ENCODE measurements at regions not wholly inside any gene's neighbourhood (a gene's known extent, or its start where the extent isn't known, plus 50 kb on each side); places are given as distances from the start of the nearest gene placed in this dataset.

- TF ChIP-seq SNAI2 (CRISPR knock-in tag; IDR thresholded peaks at IDR 0.05) (no peak), TCF4 (CRISPR knock-in tag; IDR thresholded peaks at IDR 0.05; ENCODE audit: borderline replicate concordance) (no peak), POU6F1 (CRISPR knock-in tag; IDR thresholded peaks at IDR 0.05; ENCODE audit: borderline replicate concordance, low read depth) (no peak), ZFP30 (CRISPR knock-in tag; IDR thresholded peaks at IDR 0.05) (no peak), RARB (CRISPR knock-in tag; IDR thresholded peaks at IDR 0.05) (no peak), ISL1 (CRISPR knock-in tag; IDR thresholded peaks at IDR 0.05) (no peak), TSHZ2 (CRISPR knock-in tag; IDR thresholded peaks at IDR 0.05) (no peak), ZNF70 (CRISPR knock-in tag; IDR thresholded peaks at IDR 0.05) (no peak), GLIS3 (CRISPR knock-in tag; IDR thresholded peaks at IDR 0.05) (no peak), ZC3H10 (CRISPR knock-in tag; IDR thresholded peaks at IDR 0.05) (no peak), CSDC2 (CRISPR knock-in tag; IDR thresholded peaks at IDR 0.05) (no peak), PPARA (CRISPR knock-in tag; IDR thresholded peaks at IDR 0.05; ENCODE audit: borderline replicate concordance) (no peak), ZNF565 (CRISPR knock-in tag; conservative IDR thresholded peaks at IDR 0.05; ENCODE audit: low read depth) (no peak), ESRRG (CRISPR knock-in tag; IDR thresholded peaks at IDR 0.05) (no peak), ARNTL (CRISPR knock-in tag; IDR thresholded peaks at IDR 0.05; ENCODE audit: borderline replicate concordance, low read depth) (no peak), ZFP3 (CRISPR knock-in tag; IDR thresholded peaks at IDR 0.05) (no peak), CREB5 (CRISPR knock-in tag; IDR thresholded peaks at IDR 0.05; ENCODE audit: low read depth) (no peak), BACH2 (CRISPR knock-in tag; IDR thresholded peaks at IDR 0.05; ENCODE audit: borderline replicate concordance) (no peak), TOX (CRISPR knock-in tag; IDR thresholded peaks at IDR 0.05; ENCODE audit: borderline replicate concordance) (no peak)
- no peak for ATAC-seq
Observed at GRCh38 chr10:63675171-63675570, 154.0 kb downstream of the REEP3 start.

GRCh38 chr10:63677001-63677400, 155.8 kb downstream of the REEP3 start:
- no peak for ATAC-seq

More at GRCh38 chr10:63677001-63677400, 155.8 kb downstream of the REEP3 start:
- TF ChIP-seq CREB5 (CRISPR knock-in tag; IDR thresholded peaks at IDR 0.05; ENCODE audit: low read depth) (no peak), ZNF70 (CRISPR knock-in tag; IDR thresholded peaks at IDR 0.05) (no peak), ISL1 (CRISPR knock-in tag; IDR thresholded peaks at IDR 0.05) (no peak), ZC3H10 (CRISPR knock-in tag; IDR thresholded peaks at IDR 0.05) (no peak), BACH2 (CRISPR knock-in tag; IDR thresholded peaks at IDR 0.05; ENCODE audit: borderline replicate concordance) (no peak), ZFP3 (CRISPR knock-in tag; IDR thresholded peaks at IDR 0.05) (no peak), PPARA (CRISPR knock-in tag; IDR thresholded peaks at IDR 0.05; ENCODE audit: borderline replicate concordance) (no peak), OSR1 (CRISPR knock-in tag; IDR thresholded peaks at IDR 0.05) (no peak), TOX (CRISPR knock-in tag; IDR thresholded peaks at IDR 0.05; ENCODE audit: borderline replicate concordance) (no peak), ZNF565 (CRISPR knock-in tag; conservative IDR thresholded peaks at IDR 0.05; ENCODE audit: low read depth) (no peak), RARB (CRISPR knock-in tag; IDR thresholded peaks at IDR 0.05) (no peak), ARNTL (CRISPR knock-in tag; IDR thresholded peaks at IDR 0.05; ENCODE audit: borderline replicate concordance, low read depth) (no peak), ESRRG (CRISPR knock-in tag; IDR thresholded peaks at IDR 0.05) (no peak), POU6F1 (CRISPR knock-in tag; IDR thresholded peaks at IDR 0.05; ENCODE audit: borderline replicate concordance, low read depth) (no peak), ZFP30 (CRISPR knock-in tag; IDR thresholded peaks at IDR 0.05) (no peak), ZNF8 (CRISPR knock-in tag; IDR thresholded peaks at IDR 0.05) (no peak), TCF4 (CRISPR knock-in tag; IDR thresholded peaks at IDR 0.05; ENCODE audit: borderline replicate concordance) (no peak), GLIS3 (CRISPR knock-in tag; IDR thresholded peaks at IDR 0.05) (no peak), CSRNP3 (CRISPR knock-in tag; IDR thresholded peaks at IDR 0.05) (no peak), PATZ1 (CRISPR knock-in tag; IDR thresholded peaks at IDR 0.05; ENCODE audit: borderline replicate concordance) (no peak)
